H1 (cell line): ENCODE measurements at regions not wholly inside any gene's neighbourhood (a gene's known extent, or its start where the extent isn't known, plus 50 kb on each side); places are given as distances from the start of the nearest gene placed in this dataset.

Experiments used
- TAF7 ChIP-seq: optimal IDR thresholded peaks from 2 replicates; pipeline ENCODE3; 2011; ENCODE audit warnings: low read depth, mild to moderate bottlenecking, inconsistent platforms, low read length, moderate library complexity, borderline replicate concordance

DNA sequence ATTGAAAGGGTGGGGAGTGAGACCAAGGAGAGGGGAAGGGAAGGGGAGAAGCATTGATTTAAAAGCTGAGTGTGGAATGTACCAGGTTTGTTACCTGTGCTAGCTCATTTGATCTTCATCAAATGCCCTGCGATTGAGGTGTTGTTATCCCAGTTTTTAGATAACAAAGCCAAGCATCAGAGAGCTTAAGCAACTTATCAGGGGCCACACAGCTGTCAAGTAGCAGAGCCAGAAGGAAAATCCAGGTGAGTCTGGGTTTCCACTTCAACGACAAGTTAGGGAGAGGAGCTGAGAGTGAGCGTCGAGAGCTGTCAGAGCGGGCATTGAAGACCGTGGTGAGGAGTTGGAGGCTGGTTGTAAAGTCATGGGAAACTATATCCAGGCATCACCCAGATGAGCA lies 146.9 kb upstream of the IRF2BP2 start (continued):
- TF ChIP-seq TAF7 = no peak
- TF ChIP-seq, all 59 proteins: peak for 0
